ENCODE measurements at regions not wholly inside any gene's neighbourhood (a gene's known extent, or its start where the extent isn't known, plus 50 kb on each side); places are given as distances from the start of the nearest gene placed in this dataset.

DNA sequence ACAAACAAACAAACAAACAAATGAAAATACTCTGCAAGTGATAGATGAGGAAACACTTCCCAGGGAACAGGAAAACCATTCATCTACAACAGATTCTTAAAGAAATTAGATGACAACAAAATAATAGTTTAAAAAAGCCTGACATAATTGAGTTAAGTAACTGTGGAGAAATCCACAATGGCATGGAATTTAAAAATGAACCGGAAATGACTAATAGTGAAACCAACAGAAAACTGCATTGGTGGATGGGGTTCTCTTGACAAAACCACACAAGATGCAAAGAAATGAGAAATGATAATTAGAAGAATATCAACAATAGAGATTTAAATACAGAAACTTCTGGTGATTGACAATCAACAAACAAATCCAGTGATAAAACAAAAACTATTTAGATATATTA lies 785.6 kb downstream of the QKI start:
- intact Hi-C loops (cut with DNase I): no loop called here
- DNase-seq (no peak), ATAC-seq (ENCODE audit: poor library complexity) (no peak)

DNA sequence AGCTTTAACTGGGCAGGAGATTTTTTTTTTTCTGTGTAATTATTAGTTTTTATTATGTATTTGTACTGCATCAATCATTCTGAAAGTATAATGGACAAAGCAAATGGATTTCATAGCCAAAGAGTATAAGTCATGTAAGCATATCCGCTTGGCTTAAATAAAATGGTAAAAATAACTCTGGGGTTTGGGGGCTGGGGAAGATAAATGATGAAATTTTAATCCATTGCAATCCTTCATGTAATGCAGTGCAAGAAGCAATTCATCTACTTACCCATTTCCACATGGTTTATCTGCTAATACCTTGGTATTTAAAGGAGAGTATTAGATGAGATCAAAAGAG lies 781.4 kb downstream of the QKI start:
- DNase-seq (no peak), ATAC-seq (ENCODE audit: poor library complexity) (no peak)
- intact Hi-C loops (cut with DNase I): no loop called here

DNA sequence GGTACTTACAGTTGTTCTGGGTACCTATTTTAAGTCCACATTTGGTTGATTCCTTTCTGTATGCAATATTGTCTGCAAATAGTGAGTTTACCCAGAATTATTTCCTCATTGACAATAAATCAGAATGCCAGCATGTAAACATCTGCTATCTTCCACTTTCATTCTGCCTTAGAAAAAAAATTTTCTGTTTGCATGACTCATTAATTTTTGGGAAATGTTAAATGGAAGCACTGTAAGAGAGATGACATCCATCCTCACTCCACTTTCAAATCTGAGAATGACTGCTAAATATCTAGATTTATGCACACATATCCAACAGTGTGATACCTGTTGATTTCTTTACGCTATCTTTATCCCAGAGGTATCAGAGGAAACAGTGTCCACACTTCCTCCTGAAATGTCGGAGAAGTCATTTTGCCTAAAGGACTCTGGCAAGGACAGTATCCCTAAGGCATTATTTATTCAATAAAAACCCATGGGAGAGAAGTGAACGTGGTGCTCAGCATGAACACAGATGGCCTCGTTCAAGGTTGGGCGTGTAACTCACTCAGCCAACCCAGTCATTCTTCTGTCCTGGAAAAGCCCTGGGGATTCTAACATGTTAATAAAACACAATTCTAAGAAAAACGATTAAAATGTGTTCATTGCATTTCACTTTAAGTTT lies 780.9 kb downstream of the QKI start:
- peak; percentile 84 for ATAC-seq (ENCODE audit: poor library complexity)
- intact Hi-C loops (cut with DNase I): no loop called here

DNA sequence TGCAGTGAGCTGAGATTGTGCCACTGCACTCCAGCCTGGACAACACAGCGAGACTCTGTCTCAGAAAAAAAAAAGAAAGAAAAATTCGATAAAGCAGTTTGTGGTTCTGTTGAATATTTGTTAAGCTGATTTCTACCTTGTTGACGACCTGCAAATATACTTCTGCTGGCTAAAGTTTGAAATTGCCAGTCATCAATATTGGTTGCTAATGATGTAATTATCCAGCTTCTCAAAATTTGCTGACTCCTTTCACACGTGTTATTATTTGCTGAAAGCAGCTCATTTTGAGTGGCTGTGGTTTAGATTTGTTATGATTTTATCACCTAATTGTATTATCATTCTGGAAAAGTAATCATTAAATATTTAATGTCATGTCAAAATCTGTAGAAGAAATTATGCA lies 774.3 kb downstream of the QKI start:
- no peak for DNase-seq
- intact Hi-C loops (cut with DNase I): no loop called here
- no peak for ATAC-seq (ENCODE audit: poor library complexity)

More for the DNA sequence above, 780.9 kb downstream of the QKI start:
- no peak for DNase-seq

DNA sequence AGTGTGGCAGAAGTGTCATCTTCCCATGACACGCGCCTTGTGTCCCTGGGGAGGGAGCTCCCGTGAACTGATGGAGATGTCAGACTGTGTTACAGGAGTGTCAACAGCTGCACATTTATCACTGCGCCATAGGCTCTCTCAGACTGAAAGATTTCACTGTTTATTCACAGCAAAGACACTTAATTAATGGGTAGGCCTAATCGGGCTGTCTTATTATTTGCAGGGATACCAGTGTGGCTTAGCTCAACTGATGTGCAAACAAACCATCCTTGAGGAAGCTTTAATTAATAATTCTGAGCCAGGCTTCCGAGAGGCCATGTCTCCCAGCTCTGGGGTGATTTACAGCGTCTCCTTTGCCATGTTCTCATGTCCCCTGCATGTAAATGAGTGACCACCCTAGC lies 771.0 kb downstream of the QKI start:
- DNase-seq (no peak), ATAC-seq (ENCODE audit: poor library complexity) (no peak)
- intact Hi-C loops (cut with DNase I): no loop called here

DNA sequence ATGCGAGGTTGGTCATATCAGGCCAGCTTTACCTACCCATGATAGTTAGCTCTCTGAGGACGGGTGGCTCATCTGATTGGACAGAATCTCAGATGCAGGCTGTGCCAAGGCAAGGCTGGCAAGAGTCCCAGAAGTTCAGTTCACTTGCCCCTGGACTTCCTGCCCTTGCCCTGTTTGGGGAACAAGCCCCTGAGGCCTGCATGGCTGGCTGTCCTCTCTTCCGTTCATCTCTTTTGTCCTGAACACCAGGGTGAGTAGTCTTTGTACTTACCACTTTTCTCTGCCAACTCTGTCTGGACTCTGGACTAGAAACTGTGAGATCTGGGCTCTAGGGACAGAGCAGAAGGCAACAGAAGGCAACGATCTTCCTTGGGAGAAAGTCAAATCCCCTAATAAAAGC lies 769.9 kb downstream of the QKI start:
- intact Hi-C loops (cut with DNase I): no loop called here
- peak; percentile 88 for ATAC-seq (ENCODE audit: poor library complexity)
- DNase-seq: peak; percentile 40

DNA sequence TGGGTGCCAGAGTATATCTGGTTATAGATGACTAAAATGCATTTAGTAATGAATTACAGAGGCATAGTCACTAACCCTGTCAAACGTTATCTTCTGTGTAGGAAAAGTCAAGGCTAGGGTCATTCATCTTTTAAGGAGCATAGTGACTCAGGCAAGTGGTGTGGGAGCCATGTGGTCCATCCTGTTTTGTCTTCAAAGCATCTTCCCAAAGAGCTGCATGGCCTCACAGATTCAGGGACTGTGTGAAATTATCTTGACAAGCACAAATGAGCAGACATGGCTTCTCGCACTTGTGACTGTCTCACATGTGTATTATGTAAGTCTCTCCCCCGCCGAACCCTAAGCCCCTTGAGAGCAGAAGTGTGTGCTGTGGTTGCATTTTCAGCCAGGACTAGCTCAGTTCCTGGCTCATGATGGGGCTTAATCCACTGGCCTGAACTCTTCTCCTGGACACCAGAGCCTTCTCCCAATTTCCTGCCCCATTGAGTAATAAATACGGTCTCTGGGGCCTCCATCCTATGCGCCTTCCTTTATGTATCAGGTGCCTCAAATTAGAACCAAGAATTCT lies 769.1 kb downstream of the QKI start:
- ATAC-seq (ENCODE audit: poor library complexity) (peak; percentile 77), DNase-seq (peak; percentile 48)
- intact Hi-C loops (cut with DNase I): no loop called here

DNA sequence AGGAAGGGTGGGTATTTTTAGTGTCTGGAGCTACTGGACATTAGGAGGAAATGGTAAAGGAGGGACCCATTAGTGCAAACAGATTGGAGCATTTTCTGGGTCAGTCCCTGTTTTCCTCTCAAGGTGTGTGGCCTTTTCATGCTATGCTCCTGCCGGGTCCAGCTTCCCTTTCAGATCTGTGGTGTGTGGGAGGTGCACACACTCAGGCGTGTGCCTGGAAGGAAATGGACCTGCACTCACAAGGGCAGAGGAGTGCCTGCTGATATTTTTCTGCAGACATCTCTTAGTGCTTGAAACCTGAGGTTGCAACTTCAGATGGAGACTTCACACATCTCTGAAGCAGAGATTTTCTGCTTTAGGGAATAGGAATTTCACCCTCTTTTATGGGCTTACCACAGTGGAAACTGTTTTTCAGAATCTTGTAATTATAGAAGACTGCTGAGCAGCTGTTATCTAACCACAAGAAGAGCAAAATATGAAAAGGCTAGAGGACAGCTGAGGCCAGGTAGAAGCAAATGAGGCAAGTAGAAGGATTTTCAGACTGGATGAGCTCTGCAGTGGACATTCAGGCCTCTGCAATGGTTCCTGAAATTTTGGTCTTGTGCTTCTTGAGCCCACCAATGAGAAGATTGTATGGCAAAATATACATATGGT lies 764.3 kb downstream of the QKI start:
- no peak for DNase-seq
- ATAC-seq (ENCODE audit: poor library complexity): no peak
- intact Hi-C loops (cut with DNase I): no loop called here

DNA sequence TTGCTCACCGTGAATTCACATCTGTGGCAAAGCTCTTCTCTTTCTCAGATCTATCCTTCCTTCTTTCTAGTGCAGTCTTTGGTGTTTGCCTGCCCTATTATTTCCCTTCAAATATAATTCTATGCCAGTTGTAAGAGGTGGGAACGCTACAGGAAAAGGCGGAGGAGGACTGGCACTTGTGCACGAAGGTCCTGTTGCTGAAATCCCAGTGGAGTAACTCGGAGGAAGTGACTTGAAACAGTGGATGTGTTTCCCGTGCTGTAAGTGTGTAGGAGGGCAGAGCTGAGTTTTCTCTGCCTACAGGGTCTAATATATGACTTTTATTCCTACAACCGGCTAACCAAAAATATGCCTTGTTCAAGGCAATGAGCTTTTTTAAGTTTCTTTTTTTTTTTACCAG lies 754.8 kb downstream of the QKI start:
- DNase-seq (no peak), ATAC-seq (ENCODE audit: poor library complexity) (no peak)
- intact Hi-C loops (cut with DNase I): no loop called here

DNA sequence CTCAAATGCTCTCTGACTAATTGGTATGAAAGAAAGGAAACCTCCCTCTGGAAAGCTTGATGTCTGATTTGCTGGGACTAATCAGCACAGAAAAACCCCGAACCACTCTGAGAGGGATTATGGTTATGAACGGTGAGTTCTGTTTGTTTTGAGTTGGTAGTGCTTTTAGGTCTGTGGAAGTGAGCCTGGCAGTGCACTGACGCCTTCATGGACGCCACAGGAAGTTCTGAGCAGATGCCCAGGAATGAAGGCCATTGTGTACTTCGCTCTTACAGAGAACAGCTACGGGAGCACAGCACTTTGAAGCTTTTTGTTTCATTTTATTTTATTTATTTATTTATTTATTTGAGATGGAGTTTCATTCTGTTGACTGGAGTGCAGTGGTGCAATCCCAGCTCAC lies 754.1 kb downstream of the QKI start:
- ATAC-seq (ENCODE audit: poor library complexity) (no peak), DNase-seq (no peak)
- intact Hi-C loops (cut with DNase I): no loop called here

DNA sequence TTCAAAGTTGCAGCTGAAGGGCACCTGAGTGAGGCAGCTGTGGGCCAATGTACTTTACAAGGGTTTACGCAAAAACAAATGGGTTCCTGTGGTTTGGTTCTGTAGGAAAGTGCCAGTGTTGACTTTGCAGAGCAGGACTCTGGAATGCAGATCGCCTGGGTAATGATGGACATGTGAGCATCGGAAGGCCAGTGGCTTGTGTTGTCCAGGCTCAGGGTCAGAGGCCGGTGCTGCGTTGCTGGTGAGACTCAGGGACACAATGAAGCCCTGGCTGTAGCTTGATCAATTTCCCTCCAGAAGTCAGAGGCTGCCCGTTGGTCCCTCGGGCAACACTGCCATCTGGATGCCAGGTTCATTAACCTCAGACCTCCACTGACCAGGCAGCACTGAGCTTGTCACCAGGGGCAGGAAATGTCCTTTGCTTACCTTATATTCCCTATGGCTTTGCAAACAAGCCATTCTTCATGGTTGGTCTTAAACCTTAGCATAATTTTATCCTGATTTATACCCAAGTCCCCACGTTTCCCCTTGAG lies 753.4 kb downstream of the QKI start:
- peak; percentile 90 for ATAC-seq (ENCODE audit: poor library complexity)
- peak; percentile 51 for DNase-seq
- intact Hi-C loops (cut with DNase I): no loop called here

DNA sequence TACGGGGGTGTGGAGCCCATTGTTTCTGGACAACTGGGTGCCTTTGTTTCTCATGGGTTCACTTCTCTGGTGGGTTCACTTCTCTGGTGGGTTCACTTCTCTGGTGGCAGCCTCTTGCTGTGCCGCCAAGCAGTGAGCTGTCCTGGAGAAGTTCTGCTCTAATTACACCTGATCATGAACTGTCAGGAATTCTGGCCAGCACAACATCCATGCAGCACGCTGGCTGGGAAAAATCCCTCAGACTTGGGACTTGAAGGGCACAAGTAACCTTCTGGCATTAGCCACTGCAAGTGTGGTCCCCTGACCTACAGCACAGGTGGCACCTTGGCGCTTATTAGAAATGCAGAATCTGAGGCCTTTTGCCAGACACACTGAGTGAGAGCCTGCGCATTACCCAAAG lies 752.5 kb downstream of the QKI start:
- DNase-seq (no peak), ATAC-seq (ENCODE audit: poor library complexity) (no peak)
- intact Hi-C loops (cut with DNase I): no loop called here

DNA sequence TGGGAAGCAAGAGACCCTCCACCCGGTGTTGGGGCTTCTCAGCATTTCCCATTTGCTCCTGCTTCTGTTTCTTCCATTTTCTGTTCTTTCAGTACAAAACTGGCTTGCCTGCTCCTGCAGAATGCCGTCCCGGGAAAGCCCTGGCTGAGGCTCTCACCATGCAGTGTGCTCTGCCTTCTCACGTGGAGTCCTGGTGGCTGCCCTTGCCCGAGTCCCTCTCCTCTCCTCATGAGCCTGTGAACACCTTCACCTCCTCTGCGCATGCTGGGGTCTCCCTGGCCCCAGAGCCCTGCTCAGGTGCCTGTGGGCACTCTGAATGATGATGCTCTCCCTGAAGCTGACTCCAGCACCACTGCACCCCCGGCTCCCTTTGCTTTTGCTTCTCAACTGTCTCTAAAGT lies 752.0 kb downstream of the QKI start:
- DNase-seq (no peak), ATAC-seq (ENCODE audit: poor library complexity) (no peak)
- intact Hi-C loops (cut with DNase I): no loop called here

DNA sequence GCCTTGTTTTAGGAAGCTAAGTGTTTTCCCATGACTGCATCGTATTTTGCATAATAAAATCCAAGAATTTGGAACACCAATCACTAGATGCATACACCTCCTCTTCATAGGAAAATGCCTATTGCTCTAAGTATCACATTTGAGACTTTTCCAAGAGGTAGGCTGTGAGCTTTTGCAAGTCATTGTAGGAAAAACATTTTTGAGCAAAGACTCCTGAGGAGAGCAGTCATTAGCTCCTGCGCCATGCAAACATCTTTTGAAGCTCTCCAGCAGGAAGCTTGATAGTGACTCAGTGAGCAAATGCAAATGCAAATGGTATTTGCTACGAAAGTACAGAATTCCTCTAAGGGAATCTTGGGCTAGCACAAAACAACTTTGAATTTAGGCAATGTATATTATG lies 750.4 kb downstream of the QKI start:
- intact Hi-C loops (cut with DNase I): no loop called here
- ATAC-seq (ENCODE audit: poor library complexity) (no peak), DNase-seq (no peak)

DNA sequence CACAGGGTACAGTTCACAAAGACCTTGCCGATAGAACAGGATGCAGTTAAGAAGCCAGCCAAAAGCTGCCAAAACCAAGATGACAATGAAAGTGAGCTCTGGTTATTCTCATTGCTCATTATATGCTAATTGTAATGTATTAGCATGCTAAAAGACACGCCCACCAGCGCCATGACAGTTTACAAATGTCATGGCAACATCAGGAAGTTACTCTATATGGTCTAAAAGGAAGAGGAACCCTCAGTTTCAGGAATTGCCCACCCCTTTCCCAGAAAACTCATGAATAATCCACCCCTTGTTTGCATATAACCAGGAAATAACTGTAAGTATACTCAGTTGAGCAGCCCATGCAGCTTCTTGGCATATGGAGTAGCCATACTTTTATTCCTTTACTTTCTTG lies 748.7 kb downstream of the QKI start:
- intact Hi-C loops (cut with DNase I): no loop called here
- no peak for ATAC-seq (ENCODE audit: poor library complexity)
- DNase-seq: no peak

DNA sequence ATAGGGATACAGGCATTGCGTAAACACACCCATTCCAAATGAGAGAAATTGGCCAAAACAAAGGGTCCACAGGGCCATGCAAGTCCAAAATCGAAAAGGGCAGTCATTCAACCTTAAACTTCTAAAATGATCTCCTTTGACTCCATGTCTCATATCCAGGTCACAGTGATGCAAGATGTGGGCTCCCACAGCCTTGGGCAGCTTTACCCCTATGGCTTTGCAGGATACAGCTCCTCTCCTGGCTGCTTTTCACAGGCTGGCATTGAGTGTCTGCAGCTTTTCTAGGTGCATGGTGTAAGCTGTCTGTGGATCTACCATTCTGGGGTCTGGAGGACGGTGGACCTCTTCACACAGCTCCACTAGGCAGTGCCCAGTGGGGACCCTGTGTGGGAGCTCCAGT lies 744.5 kb downstream of the QKI start:
- DNase-seq (no peak), ATAC-seq (ENCODE audit: poor library complexity) (no peak)
- intact Hi-C loops (cut with DNase I): no loop called here

DNA sequence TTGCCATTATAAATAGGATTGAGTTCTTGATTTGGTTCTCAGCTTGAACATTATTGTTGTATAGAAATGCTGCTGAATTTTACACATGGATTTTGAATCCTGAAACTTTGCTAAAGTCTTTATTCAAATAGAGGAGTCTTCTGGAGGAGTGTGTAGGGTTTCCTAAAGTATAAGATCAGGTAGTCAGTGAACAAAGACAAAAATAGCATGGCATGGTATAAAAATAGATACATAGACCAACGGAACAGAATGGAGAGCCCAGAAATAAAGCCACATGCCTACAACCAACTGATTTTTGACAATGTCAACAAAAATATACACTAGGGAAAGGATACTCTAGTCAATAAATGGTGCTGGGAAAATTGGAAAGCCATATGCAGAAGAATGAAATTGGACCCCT lies 740.1 kb downstream of the QKI start:
- ATAC-seq (ENCODE audit: poor library complexity) (peak; percentile 66), DNase-seq (no peak)
- intact Hi-C loops (cut with DNase I): no loop called here

DNA sequence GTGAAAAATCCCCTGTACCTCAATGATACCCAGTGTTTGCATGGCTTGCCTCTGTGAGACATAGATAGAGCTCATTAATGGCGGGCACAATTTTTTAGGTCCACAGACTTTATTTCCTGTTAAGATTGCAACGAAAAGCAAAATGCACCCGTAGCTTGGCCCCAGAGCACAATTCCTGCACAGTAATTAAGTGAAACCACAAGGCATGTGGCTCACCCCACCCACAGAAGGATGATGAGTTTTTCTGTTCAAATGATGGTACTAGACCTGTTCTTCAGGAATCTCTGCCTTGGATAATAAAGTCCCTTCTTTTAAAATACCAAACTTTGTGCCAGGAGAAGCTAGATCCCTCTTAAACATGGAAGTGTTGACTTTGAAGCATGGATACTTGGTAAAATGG lies 738.1 kb downstream of the QKI start:
- intact Hi-C loops (cut with DNase I): no loop called here
- ATAC-seq (ENCODE audit: poor library complexity): no peak
- no peak for DNase-seq

DNA sequence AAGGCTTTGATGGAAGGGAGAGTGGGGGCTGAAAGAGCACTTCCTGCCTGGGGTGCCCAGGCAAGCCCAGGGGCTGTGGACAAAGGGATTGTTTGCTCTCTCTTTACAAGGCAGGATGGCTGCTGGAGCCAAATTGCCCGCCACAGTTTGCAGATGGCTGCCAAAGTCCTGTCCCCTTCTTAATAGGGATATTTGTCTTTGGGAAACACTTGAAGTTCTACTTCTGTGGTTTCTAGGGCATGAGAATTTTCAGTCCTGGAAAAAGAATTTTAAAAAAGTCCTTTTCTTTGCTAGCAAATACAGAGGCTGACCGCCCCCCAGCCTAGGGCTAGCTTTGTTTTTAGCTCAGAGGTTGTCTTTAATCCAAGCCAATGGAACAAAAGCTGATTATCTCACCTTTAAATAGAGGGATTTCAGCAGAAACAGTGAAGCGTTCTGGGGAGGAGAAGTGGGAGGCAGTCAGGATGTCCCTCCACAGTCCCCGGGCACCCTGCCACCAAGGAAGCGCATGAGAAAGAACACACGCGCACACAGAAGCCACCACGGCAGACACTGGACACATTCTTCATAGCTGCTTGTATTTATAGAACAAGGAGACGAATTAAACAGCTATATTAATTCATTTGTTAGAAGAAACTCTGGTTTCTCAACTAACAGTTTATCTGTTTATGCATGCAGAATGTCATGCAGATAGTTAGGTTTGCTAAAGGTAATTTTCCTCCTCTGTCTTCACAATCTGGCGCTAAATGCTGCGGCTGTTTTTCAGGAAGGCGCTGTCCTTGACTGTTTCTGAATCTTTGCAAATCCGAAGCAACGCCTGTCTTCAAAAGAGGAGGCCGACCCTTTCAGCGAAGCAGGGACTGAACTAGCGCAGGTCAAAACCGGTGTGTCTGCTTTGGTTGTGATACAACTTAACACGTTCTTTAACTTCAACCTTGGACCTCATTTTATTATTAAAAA lies 736.9 kb downstream of the QKI start:
- ATAC-seq (ENCODE audit: poor library complexity): peak; percentile 76
- peak; percentile 77 for DNase-seq
- intact Hi-C loops (cut with DNase I): no loop called here
